Activated T-helper 9 cell treated with anti-CD3 and anti-CD28 coated beads, Interleukin-2, amount 50 U/mL, for 16 hours (primary cell): ENCODE measurements at regions not wholly inside any gene's neighbourhood (a gene's known extent, or its start where the extent isn't known, plus 50 kb on each side); places are given as distances from the start of the nearest gene placed in this dataset.

ENCODE experiments used
- DNase-seq: peaks from one replicate; pipeline ENCODE4 v3.0.0-alpha.2; 2020; ENCODE audit warnings: low read depth

DNA sequence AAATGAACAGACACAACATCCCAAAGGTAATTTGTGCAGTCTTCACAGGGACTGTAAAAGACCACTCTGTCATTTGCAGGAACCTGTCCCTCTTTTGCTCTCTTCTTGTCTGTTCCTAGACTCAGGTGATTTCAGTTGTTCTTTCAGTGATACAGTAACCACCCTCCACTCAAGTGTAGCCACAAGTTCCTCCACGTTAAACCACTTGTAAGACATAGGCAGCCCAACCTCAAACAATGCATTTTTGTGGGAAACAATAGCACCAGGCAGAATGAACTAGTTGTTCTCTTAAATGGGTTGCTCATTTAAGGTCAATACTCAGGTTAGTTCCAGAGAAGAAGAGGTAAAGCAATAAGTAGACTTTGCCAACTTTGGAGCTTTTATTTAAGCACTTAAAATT, 359.4 kb downstream of the MZT1 start:
- no peak for DNase-seq

DNA sequence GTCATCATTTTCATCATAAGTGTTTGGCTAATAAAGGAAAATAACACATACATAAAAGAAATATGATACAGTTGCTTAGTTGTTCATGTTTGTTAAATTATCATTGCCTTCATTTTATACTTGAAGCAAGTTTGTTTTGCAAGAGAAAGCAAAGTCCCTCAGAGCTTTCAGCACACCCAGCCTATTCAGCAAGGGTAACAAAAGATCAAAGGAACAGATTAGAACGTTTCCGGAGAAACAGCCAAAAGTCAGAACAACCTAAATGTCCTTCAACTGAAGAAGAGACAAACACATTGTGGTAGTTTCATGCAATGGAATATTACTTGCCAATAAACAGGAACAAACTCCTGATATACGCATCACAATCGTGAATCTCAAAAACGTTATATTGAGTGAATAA, 380.7 kb downstream of the MZT1 start:
- no peak for DNase-seq

DNA sequence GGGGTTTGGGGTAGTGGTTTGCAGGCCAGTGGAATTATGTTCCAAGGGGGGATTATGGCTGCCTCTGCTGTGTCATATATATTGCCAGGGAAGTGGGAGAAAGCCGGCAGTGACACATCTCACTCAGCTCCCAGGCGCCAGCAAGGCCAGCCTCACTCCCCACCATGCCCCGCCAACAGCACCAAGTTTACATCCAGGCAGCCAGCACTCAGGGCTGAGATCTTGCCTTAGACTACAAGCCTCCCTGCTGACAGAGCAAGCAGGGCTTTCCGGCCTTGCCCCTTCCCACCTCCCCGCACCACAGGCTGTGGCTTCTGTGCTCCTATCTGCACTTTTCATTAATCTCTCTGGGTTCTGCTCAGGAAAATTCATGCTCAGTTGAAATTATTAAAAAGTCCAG, 385.1 kb downstream of the MZT1 start:
- no peak for DNase-seq

DNA sequence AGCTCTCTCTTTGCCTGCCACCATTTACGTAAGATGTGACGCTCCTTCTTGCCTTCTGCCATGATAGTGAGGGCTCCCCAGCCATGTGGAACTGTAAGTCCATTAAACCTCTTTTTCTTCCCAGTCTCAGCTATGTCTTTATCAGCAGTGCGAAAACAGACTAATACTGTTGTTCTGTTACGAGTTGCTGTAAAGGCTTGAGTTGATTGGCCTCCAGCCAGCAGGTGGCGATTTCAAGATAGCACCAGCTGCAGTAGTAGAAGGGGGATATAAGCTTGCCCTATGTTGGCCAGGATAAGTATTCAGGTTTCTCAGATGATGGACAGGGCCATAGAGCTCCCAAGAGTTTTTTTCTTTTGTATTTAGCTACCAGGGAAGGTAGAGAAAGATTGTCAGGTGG, 385.5 kb downstream of the MZT1 start:
- DNase-seq, result no peak

DNA sequence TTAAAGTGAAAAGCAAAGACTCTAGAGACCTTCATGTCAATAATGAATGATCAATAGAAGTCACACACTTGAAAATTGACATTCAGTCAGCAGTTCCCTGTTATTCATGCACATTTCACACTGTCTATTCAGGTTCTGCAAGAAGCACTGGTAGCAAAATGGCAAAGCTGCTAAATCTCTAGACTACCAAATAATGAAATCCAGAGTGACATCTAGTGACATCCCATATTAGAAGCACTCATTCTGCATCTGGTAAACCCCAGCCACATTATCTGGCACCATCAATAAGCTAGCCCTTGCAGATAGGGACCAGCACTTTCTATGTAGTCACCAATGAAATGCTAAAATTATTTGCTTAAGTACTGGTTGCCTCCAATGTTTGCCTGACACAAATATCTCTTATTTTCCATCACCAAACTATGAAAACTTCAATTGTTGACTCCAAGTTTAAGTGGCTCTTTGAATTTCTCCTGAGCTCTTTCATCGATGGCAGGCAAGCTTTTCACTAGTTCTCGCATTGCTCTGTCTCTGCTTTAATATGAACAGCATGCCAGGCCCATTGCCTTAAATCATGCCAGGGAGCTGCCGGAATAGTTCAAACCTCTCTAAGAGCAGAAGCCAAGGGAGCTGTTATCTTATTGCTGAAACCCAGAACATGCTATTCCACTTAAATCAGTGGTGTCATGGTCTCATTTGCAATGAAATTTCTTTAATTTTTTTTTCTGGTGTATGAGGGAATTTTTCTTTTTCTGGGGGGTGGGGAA, 409.9 kb downstream of the MZT1 start:
- no peak for DNase-seq

DNA sequence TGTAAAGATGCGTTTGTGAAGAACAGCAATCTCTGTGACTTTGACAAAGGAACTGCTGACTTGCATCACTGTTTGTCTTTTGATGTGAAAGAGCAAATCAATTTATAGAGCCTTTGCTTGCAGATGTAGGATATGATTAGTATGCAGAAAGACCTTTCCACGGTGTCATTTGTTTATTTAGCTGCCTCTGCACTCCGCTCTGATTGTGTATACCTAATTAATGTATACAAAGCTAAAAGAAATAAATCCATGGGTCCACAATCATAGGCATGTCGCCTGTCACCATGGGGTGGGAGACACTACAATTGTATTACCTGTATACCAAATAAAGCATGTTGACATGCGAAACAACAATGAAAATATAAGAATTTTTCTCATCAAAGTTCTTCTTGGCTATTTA, 410.7 kb downstream of the MZT1 start:
- no peak for DNase-seq

DNA sequence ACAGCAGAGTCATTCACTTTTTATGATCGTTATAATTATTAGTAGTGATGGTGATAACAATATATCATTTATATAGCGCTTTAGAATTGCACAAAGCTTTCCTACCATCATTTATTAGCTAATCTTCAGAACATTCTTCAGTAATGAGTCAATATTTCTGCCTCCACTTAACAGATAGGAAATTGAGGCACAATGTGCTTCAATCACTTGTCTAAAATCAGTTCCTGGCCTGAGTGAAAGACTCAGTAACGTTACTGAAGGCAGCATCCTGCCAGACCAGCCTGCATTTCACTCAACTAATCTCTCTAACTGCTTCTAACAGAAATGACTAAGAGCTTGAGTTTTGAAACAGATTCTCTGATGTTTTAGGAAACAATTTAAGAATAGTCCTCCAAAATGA, 412.1 kb downstream of the MZT1 start:
- DNase-seq, result no peak

DNA sequence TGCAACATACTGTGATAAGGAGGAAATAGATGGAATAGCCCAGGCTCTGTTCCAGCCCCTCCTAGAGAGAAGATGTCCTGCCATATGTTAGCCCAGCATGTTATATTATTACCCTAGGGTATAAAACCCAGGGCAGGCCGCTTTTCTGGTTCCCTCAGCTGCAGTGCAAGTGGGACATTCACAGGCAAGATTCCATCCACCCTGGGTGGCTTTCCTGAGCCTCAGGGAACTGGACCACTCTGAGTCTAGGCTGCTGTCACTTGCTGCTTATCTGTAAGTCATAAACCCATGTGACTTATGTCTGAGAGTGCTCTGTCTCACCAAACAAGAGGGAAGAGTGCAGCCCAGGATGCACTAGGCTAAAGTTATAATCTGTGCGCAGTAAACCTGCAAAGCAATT, 413.2 kb downstream of the MZT1 start:
- DNase-seq, result no peak

DNA sequence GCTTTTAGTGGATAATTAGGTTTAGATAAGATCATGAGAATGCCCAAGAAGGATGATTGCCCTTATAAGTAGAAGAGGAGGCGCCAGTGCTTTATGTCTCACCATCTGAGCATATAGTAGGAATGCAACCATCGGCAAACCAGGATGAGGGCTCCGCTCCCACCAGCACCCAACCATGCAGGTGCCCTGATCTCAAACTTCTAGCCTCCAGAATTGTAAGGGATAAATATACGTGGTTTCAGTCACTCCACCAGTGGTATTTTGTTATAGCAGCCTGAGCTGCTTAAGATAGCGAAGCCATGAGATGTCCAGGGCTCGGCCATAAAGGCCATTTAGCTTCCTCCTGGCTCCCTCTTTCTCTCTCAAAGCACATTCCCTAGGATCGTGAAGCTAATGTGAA, 413.9 kb downstream of the MZT1 start:
- DNase-seq, result no peak

DNA sequence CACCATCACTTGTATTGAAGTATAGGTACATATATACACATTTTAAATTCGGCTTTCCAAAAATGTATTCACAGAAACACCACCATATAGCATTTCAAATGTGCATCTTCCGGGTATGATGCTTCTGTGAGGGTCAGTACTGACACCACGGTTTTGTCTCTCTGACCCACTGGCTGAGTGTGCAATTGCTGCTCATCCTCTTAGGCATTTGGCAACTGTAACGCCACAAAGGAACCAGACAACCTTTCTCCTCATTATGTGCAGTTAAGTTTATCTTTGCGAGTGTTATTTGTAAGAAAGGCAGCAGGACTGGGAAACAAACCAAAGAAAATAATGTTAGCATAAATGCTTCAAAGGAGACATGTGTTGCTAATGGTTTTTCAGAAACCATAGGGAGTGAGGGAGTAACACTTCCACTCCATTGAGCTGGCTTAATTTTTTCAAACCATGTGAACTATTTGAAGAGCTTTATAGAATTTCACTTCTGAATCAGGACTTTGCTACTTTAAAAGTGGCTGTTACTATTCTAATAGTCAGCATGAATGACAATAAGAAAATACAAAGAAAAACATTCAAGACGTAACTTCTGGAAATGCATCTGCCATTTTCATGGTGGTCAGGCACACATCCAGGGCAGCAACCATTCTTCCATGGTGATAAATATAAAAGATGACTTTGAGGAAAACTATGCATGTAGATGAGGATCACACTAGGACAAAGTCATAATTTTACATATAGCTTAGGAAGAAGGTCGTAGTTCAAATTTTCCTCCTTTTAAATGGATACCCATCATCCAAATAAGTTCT, 423.3 kb downstream of the MZT1 start:
- DNase-seq, result no peak

DNA sequence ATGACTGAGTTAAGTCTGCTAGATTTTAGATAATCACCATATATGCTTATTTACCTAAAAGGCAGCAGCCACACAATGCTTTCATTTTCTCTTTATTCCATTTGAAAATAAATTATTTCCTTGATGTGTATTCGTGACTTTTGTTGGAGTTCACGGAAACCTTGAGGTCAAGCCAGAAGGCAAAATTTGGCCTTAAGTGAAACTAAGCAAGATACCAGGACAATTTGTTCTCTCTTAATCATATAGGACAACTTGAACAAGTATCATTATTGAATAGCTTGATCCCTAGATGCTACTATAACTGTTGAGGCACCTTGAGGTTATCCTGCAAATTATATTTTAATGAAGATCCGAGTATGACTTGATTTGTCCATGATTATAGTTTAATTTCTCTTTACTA, 429.2 kb upstream of the DACH1 start:
- DNase-seq, result no peak

DNA sequence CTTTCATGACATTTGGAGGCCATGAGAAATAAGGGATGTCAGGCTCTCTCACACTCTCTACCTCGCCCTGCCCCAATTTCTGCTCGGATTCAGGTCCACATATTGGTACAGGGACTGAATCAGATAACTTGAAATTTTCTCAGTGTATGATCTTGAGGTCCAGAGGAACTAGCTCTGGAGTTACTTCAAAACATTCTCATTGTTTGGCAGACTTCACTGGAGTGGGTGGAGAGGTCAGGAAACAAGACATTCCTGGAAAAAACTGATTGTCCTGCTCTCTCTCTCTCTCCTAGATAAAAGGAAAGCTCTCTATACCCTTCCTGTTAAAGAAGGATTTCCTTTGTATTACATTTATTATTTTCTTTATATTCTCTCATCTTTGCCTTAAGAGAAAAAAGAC, 428.1 kb upstream of the DACH1 start:
- no peak for DNase-seq

DNA sequence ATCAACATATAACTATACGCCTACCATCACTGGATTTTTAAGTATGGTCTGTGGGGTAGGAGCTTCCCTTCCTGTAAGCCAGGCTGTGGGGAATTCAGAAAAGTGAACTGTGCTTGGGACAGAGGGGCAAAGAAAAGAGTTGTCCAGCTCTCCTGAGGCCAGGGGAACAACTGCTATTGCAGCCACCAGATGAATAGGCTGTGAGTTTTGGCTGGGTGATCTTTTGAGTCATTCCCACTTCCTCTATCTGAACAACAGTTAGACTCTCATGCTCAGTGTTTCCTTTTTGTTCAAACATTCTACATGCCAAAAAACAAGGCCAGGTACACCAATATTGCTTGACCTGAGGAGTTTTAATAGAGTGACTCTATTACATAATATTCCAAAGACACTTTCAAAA, 426.2 kb upstream of the DACH1 start:
- DNase-seq, result no peak

DNA sequence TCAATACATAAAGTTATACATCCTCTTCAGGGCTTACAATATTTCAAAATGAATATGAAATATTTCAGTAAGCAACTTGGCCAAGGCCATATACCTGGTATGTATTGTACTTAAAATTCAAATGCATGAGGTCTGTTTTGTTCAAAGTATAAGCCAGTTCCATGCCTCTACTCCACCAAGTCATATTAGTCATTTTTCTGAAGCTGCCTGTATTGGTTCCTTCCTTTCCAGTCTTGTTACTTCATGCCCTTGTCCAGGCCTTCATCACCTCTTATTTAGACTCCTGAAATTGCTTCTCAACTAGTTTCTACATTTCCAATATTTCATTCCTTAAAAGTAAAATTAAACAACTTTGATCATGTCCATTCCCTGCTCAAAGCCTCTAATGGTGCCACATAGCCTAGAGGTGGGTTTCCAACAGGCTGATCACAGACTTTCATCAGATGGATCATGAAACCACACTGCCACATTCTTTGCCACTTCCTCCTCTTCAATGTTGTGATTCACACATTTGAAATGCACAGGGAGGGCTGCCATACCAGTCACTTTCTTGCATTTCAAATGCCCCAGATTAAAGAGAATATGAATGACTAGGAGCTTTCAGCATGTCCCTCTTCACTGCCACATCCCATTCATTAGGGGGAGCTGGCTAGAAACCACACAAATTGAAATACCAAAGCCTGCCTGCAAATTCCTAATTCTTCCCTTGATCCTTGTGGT, 424.1 kb upstream of the DACH1 start:
- no peak for DNase-seq

DNA sequence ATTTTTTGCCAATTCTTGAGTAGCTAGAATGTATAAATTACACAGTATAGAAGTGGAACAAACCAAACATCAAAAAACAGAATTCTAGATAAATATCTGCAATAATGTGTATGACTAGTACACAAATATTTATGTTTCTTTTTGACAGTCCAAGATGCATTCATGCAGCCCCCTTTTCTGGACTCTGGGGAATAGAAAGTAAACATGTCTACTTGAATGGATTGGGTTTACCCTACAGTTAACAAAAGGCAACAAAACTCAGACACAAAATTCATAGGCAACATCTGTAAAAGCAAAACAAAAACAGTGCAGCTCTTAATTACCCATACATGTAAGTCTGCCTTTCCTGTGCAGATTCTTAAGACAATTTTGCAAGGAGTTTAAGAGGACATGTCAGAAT, 419.4 kb upstream of the DACH1 start:
- DNase-seq, result no peak

DNA sequence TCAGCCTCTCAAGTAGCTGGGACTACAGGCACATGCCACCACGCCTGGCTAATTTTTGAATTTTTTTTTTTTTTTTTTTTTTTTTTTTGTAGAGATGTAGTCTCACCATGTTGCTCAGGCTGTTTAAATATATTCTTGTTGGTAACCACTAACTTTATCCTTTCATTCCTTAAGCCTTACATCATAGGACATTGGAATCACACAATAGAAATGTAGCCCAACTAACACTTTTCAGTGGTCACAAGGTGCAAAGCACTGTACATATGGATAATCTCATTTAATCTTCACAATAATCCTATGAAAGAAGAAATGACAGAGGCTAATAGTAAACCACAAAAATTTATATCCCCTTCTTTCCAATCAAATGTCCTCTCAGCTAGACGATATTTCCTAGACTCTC, 417.8 kb upstream of the DACH1 start:
- DNase-seq, result no peak

DNA sequence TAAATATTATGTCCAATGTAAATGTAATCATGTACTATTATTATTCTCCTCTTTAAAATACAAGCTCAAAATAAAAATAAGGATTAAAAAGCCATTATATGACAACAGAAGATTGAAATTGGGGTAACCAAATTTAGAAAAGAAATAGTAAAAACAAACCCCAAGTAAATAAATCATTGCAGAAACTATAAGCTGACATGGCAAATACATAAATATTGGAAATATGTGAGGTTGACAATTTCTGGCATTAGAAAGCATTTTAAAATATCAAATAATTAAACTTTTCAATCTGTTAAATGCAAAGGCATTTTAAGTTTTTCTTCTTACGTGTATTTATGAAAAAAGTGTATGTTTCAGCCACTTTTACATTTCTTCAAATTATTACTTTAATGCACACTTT, 394.7 kb upstream of the DACH1 start:
- no peak for DNase-seq

DNA sequence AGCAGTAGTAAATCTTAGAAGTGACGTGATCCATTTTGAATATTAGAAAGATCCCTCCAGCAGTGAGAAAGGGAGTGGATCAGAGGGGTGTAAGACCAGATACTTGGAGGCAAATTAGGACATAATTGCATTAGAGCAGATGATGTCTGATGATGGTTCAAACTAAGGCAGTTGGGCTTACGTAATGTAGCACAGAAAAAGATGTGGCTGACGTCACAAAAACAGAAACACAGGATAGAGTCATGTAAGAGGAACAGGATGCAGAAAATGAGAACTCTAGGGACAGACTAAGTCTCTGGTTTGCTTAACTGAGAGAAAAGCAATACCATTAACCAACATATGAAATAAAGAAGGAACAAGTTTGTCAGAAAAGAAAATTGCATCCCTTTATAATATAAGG, 392.5 kb upstream of the DACH1 start:
- DNase-seq, result no peak

DNA sequence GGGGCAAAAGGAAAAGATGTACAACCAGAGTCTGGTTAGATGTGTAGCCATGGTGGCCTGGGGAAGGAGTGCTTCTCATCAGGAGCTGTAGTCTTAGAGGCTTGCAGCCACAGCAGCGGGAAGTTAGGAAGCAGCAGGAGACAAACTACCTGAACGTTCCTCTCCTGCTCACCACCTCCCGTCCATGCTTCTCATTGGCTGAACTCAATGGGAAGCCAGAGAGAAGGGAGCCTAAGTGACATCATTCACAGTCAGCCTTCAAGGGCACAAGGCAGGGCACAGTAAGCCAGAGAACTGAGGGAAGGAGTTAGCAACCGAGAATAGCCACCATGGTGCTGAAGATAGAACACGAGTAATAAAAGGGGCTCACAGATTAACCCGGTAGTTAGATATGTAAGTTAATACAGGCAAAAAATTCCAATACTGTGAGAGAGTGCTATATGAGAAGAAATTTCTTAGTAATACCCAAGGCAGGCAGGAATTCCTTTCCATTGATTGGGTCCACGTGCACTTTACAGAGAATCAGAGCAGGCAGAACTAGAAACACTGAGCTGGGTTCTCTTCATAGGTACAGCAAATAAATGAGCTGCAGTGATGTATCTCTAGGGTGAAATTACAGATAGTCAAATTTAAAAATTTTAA, 391.5 kb upstream of the DACH1 start:
- no peak for DNase-seq

DNA sequence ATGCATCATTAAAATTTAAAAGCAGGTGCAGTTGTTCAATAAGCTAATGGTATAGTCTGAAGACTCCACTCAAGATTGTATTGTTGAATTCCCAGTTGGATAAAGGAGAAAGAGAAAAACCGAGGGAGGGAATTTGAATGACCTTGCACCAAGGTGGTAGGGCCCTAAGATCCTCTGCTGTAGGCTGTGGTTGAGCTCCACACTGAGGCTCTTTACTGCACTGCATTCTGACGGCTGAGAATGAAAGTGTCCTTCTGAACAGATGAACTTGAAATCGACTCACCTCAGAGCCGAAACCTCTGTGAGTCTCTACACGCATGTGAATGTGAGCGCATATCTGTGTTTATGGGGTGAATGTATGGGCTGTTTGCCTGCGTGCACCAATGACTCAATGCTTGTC, 388.9 kb upstream of the DACH1 start:
- DNase-seq, result no peak

DNA sequence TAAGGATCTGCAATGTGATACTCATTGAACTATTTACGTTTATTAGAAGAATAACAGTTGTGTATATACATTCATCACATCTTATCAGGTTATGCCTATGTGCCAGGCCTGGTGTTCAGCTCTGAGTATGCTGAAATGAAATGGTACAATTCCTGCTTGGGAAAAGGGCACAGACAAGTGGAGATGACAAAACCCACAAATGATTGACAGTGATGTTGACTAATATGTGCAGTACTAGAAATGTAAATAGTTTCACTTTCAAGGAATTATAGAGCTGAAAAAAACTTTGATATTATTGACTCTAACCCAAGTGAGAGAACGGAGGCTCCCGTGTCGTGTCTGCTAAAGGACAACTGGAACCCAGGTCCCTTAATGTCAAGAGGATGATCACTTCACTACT, 386.8 kb upstream of the DACH1 start:
- no peak for DNase-seq

DNA sequence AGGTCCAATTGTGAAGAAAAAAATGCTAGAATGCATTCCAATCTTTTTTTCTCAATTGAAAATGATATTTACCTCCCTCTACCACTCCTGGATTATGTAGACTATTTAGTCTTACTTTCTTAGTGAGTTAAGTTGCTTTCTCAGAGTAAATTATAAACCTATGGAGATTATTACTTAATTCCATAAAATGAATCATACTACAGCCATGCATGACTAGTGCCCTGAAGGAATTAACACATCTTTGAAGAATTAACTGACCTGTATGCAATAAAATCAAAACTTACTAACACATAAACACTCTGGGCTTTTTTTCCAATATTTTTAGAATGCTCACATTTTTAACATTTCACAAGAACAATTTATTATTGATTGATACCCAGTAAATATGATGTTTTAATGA, 379.4 kb upstream of the DACH1 start:
- DNase-seq, result no peak

DNA sequence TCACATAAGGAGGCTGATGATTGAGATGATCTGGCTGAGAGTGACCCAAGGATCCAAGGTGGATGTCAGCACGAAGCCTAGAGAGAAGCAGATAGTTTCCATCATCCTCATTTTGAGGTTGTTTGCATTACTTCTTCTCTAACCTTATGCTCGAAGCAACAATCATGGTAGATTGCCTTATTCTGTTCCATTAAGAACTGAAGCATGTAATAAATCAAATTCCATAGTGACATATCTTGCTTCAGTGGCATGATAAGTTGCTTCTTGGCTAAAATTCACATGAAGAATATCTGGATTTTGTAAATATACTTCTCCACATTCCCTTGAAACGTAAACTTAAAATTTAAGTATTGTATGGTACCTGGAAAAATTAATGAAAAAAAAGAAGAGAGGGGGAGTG, 377.8 kb upstream of the DACH1 start:
- DNase-seq, result no peak
